Activated naive CD8-positive, alpha-beta T cell treated with anti-CD3 and anti-CD28 coated beads, Interleukin-2, amount 10 ng/mL, durations not matched to agents 7 days and 5 days (primary cell): ENCODE measurements at regions not wholly inside any gene's neighbourhood (a gene's known extent, or its start where the extent isn't known, plus 50 kb on each side); places are given as distances from the start of the nearest gene placed in this dataset.

ENCODE experiments used
- ATAC-seq: fragments of 150-1000 bp; cut with Tn5 transposase; one replicate; pipeline ENCODE4 v1.10.0; 2021; ENCODE audit warnings: low read depth, moderate library complexity
- POLR2A ChIA-PET: fragments of 350-600 bp; sonication (Branson Sonifier 250); formaldehyde crosslinking; loops from one replicate; lab custom pipeline; 2021; ENCODE audit warnings: antibody characterized with exemption; lab: Charles Lee
- DNase-seq: peaks from one replicate; pipeline ENCODE4 v3.0.0; 2021
- H3K27ac Mint-ChIP-seq: one replicate; pipeline ENCODE4 v1.8.0; 2022; ENCODE audit warnings: mild to moderate bottlenecking, mixed read lengths
- H3K27me3 Mint-ChIP-seq: one replicate; pipeline ENCODE4 v1.8.0; 2022; ENCODE audit warnings: mild to moderate bottlenecking, moderate library complexity, mixed read lengths
- H3K36me3 Mint-ChIP-seq: one replicate; pipeline ENCODE4 v1.8.0; 2021; ENCODE audit warnings: mild to moderate bottlenecking, mixed read lengths
- H3K4me1 Mint-ChIP-seq: one replicate; pipeline ENCODE4 v1.8.0; 2021; ENCODE audit warnings: mixed read lengths
- H3K4me3 Mint-ChIP-seq: one replicate; pipeline ENCODE4 v1.8.0; 2022; ENCODE audit warnings: mild to moderate bottlenecking, moderate library complexity, mixed read lengths
- H3K9me3 Mint-ChIP-seq: one replicate; pipeline ENCODE4 v1.8.0; 2021; ENCODE audit warnings: mixed read lengths

DNA sequence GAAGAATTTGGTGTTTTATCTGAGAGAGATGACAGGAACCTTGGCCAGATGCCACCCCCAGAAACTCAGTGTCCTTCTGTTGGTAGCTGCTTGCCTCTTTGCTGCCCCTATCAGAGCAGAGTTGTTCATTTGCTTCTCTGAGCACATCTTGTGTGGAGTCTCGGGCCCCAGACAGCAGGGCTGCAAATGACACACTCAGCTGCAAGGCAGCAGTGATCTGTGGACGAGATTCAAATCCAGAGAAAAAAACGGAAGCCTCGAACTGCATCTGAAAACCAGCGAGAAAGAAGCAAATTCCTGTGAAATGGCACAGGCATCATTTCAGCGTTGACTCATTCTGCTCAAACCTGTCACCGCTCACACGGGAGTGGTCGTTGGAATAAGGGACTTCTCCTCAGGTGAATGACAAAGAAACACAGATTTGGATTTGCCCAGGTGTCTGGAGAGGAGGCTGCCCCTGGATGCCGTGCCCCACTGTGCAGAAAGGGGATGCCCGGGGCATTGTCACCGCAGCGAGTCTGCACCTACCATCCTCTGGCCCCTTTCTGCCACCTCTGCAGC is 144.7 kb downstream of the PFKFB3 start:
- Mint-ChIP-seq H3K4me3 (peak overlapping the region; percentile 82), H3K9me3 (peaks cover 10% of the 10 kb centered on the region), H3K27ac (peak overlapping the region; percentile 98), H3K36me3 (peaks cover 35% of the 10 kb centered on the region), H3K4me1 (peaks cover 57% of the 10 kb centered on the region), H3K27me3 (no peaks in the 10 kb centered on the region)
- ATAC-seq (peak; percentile 38), DNase-seq (peak; percentile 55)
- POLR2A ChIA-PET: interaction anchor here (0.7 to 3.6 kb wide), 18 partner anchors 8 to 258 kb away, joined by 3 to 19 read pairs (median 4); partner anchors contain the start of gene PFKFB3

DNA sequence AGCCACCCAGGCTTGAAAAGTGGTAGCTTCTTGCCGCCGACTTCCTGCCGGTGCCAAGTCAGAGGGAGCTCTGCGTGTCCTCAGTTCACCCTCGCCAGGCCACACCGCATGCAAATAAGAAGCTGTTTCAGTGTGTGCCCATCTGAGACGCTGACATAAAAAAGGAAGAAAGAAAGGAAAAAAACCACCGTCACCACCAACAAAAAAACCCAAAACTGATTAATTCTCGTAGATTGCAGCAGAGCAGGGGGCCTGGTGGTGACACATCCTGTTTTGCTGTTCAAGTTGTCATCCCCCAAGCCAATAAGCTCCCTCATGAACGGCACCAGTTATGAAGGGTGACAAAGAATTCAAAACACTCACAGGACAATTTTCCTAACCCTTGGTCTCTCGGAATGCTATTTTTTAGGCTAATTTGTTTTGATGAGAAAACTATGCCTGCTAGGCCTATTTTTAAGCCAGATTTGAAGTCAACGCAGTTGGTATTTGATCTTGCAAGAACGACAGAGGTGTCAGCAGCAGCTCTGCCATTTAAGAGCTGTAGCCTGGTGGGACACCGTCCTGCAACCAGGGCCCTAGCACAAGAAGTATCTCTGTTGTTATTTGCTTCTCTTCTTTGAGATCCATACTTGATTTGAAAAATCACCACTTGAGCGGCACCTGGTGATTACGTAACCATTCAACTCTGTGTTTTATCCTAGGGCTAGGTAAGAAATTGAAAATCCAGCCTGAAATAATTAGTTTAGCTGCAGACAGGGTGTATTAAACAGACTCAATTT is 145.6 kb downstream of the PFKFB3 start:
- peaks cover 10% of the 10 kb centered on the region for H3K9me3 Mint-ChIP-seq
- peak overlapping the region; percentile 82 for H3K4me3 Mint-ChIP-seq
- POLR2A ChIA-PET: interaction anchor here (0.7 to 3.6 kb wide), 20 partner anchors 9 to 258 kb away, joined by 3 to 19 read pairs (median 4); partner anchors contain the start of gene PFKFB3
- H3K36me3 Mint-ChIP-seq: peaks cover 35% of the 10 kb centered on the region
- H3K27ac Mint-ChIP-seq: peak overlapping the region; percentile 98
- H3K4me1 Mint-ChIP-seq: peaks cover 54% of the 10 kb centered on the region
- H3K27me3 Mint-ChIP-seq: no peaks in the 10 kb centered on the region
- ATAC-seq (peak; percentile 88), DNase-seq (peak; percentile 72)

DNA sequence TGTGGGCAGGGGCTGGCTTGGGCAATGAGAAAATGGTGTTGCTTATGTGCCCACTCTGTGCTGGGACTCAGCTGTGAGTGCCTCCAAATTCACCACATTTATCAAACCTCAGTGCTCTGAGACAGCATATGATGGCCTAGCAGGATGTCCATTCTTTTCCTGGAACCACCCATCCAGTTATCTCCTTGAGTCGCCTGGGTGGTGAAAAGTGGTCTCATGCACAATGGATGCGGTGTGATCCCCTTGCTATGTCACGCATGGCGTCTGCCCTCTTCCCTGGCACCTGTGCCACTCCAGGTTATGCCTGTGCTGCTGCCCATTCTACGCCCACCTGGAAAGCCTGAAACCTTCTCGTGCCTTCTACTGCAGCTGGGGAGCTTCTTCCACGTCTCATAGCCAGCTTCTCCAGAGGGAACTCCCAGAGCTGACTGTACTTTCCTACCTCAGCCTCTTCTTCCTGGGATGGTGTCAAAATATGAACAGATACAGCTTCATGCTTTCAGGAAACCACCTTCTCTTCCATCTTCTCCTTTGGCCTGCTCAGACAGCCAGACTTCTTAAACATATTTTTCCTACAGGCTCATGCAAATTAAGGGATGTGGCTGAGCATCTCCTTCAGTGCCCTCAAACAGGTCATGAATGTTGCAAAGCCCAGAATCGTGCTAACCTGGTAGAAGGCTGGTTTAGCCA is 147.3 kb downstream of the PFKFB3 start:
- POLR2A ChIA-PET: no interaction called here
- peak overlapping the region; percentile 12 for H3K4me3 Mint-ChIP-seq
- no peak for ATAC-seq

DNA sequence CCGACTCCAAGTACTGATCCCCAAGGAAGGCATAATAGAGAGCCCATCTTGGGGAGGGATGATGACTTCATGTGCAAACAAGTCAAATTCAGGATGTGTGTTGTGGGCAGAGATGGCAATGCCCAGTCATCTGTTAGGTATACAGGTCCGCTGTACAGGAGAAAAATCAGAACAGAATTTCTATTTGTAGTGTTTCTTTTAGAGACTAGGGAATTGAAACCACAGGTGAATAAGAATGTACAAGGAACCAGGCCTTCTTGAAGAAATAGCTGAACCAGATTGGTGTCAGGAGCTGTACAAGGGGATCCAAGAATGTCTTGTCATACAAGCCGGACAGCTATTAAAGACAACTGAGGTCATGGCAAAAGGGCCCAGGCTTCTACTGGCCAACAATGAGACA is 147.9 kb downstream of the PFKFB3 start:
- peaks cover 33% of the 10 kb centered on the region for H3K36me3 Mint-ChIP-seq
- ATAC-seq (no peak), DNase-seq (no peak)
- H3K4me1 Mint-ChIP-seq: peaks cover 44% of the 10 kb centered on the region
- H3K4me3 Mint-ChIP-seq: no peak overlapping the region
- POLR2A ChIA-PET: no interaction called here
- no peaks in the 10 kb centered on the region for H3K27me3 Mint-ChIP-seq
- peak overlapping the region; percentile 67 for H3K27ac Mint-ChIP-seq
- peaks cover 14% of the 10 kb centered on the region for H3K9me3 Mint-ChIP-seq

More for the DNA sequence above, 147.3 kb downstream of the PFKFB3 start:
- H3K27ac Mint-ChIP-seq: peak overlapping the region; percentile 67
- peaks cover 32% of the 10 kb centered on the region for H3K36me3 Mint-ChIP-seq
- peaks cover 14% of the 10 kb centered on the region for H3K9me3 Mint-ChIP-seq
- no peak for DNase-seq
- no peaks in the 10 kb centered on the region for H3K27me3 Mint-ChIP-seq
- peaks cover 49% of the 10 kb centered on the region for H3K4me1 Mint-ChIP-seq

DNA sequence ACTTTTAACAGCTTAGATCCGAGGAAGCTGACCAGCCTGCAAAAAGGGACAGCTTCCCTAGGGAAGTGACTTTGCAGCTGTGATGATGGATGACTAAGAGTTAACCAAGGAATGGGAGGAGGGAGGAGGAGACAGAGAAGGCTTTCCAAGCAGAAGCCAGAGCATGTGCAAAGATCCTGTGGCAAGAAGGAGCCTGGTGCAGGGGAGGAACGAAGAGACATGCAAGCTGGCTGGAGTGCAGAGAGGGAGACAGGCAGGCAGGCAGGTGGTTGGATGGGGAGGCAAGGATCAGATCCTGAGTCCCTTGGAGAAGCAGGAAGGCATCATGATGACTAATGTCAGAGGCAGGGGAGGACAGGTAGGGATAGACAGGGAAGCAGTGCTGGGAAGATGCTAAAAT is 148.8 kb downstream of the PFKFB3 start:
- POLR2A ChIA-PET: no interaction called here
- no peak for DNase-seq
- H3K27ac Mint-ChIP-seq: no peak overlapping the region
- peaks cover 17% of the 10 kb centered on the region for H3K9me3 Mint-ChIP-seq
- H3K4me1 Mint-ChIP-seq: peaks cover 41% of the 10 kb centered on the region
- H3K36me3 Mint-ChIP-seq: peaks cover 33% of the 10 kb centered on the region
- no peak for ATAC-seq
- H3K27me3 Mint-ChIP-seq: no peaks in the 10 kb centered on the region
- no peak overlapping the region for H3K4me3 Mint-ChIP-seq

DNA sequence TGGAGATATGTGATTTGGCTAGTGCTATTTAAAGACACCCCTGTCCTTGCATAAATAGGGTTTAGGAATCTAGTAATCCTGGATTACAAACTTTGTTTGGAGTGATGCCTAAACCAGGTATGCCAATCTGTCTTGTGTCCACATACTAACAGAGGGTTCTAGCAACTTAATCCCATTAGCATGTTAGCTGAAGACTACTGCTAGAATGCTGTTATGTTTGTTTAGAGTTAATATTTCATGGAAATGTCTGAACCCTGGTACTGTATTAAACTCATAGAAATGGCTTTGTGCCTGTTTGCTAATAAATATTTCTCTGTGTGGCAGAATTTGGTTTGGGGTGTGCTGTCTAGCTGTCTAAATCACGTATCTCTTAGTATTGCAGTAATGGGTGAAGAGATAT is 150.8 kb downstream of the PFKFB3 start:
- ATAC-seq (no peak), DNase-seq (no peak)
- Mint-ChIP-seq H3K27ac (no peak overlapping the region), H3K4me3 (no peak overlapping the region), H3K36me3 (peaks cover 45% of the 10 kb centered on the region), H3K9me3 (peaks cover 23% of the 10 kb centered on the region), H3K4me1 (peaks cover 22% of the 10 kb centered on the region), H3K27me3 (no peaks in the 10 kb centered on the region)
- POLR2A ChIA-PET: interaction anchor here (1.0 kb wide), 1 partner anchor 151 kb away, joined by 3 read pairs; the partner anchor contains the start of gene PFKFB3

DNA sequence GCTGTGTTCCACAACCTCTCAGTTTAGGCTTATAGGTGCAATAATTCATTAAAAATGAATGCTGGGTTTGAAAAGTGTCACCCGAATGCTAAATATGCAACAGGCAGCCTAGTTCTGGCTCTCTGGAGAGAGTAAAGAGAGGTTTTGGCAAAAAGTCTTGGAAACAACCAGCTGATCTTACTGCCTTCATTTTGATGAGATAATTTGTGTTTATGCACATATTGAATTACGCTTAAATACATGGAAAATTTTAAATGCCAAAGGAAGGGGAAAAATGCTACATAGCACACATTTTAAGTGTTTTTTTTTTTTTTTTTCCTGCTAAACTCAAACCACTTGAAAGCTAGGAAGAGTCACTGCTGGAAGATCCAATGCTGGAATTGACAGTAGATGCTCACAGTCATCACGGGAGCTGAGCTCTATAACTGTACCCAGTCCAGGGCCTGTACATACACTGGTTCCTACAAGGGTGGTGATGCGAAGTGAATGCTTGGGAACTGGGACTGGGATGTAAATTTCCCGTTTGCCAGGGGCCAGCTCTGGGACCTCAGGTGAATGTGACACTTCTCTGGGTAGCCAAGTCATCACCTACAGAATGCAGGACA is 151.5 kb downstream of the PFKFB3 start:
- no peak for ATAC-seq
- H3K4me1 Mint-ChIP-seq: peaks cover 18% of the 10 kb centered on the region
- no peak for DNase-seq
- no peaks in the 10 kb centered on the region for H3K27me3 Mint-ChIP-seq
- H3K36me3 Mint-ChIP-seq: peaks cover 51% of the 10 kb centered on the region
- no peak overlapping the region for H3K4me3 Mint-ChIP-seq
- POLR2A ChIA-PET: no interaction called here
- peaks cover 29% of the 10 kb centered on the region for H3K9me3 Mint-ChIP-seq
- H3K27ac Mint-ChIP-seq: no peak overlapping the region

DNA sequence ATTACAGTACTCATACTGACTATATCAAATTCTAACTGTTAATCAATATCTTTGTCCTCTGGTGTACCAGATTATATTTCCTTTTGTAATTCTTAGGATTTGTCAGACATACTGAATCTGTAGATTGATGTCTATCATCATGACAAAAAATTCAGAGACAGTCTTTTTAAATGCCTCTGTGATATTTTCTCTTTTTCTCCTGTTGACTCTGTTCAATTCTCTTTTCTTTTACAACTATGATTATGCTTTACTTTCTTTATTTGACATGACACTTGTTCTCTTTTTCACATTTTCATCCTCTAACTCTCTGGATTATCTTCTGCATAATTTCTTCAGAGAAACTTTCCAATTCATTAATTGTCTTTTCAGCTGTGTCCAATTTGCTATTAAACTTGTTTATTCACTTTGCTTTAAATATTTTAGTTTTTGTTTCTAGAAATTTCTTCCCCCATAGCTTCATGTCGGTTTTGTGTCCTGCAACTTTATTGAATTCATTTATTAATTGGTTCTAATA is 153.6 kb downstream of the PFKFB3 start:
- no peak for ATAC-seq
- Mint-ChIP-seq H3K27me3 (no peaks in the 10 kb centered on the region), H3K4me3 (no peak overlapping the region), H3K4me1 (peaks cover 4% of the 10 kb centered on the region), H3K36me3 (peaks cover 53% of the 10 kb centered on the region), H3K27ac (no peak overlapping the region), H3K9me3 (peaks cover 33% of the 10 kb centered on the region)
- no peak for DNase-seq
- POLR2A ChIA-PET: no interaction called here

DNA sequence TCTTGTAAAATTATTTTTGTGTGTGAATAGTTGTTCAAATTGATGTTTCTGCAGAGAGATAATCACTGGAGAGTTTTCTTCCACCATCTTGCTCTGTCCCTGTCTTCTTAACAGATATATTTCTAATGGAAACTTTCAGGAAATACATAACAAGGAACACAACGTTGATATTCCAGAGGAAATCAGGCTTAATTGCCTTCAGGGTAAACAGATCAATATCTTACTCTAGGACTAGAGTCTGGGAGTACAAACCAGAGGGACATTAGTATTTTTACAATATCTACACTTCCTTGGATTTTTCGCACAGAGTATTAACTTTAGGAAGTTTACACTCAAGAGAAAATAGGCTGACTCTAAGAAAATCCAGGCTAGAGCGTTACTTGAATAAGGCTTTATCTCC is 159.1 kb downstream of the PFKFB3 start:
- ATAC-seq (no peak), DNase-seq (no peak)
- Mint-ChIP-seq H3K27ac (no peak overlapping the region), H3K27me3 (no peaks in the 10 kb centered on the region), H3K36me3 (peaks cover 46% of the 10 kb centered on the region), H3K4me3 (no peak overlapping the region), H3K9me3 (peaks cover 16% of the 10 kb centered on the region), H3K4me1 (no peaks in the 10 kb centered on the region)
- POLR2A ChIA-PET: no interaction called here

DNA sequence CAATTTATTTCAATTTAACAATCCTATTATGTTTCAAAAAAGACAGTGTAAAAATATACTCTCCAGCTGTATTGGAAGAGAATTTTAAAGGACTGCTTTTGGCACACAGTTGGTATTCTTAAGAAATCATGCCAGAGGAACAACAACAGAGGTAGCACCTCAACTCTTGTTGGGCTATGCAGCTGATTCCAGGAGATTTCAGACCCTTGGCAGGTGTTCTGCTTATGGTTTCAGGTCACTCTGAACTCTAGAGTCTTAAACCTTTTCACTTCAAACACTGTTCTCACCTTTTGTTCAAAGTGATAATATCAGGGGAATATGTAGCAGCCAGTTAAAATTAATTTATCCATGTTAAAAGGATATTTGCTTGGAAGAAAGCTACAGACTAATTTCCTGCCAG is 160.1 kb downstream of the PFKFB3 start:
- no peak for ATAC-seq
- peaks cover 43% of the 10 kb centered on the region for H3K36me3 Mint-ChIP-seq
- no peaks in the 10 kb centered on the region for H3K4me1 Mint-ChIP-seq
- H3K27me3 Mint-ChIP-seq: no peaks in the 10 kb centered on the region
- H3K4me3 Mint-ChIP-seq: no peak overlapping the region
- H3K27ac Mint-ChIP-seq: no peak overlapping the region
- DNase-seq: no peak
- peaks cover 19% of the 10 kb centered on the region for H3K9me3 Mint-ChIP-seq
- POLR2A ChIA-PET: no interaction called here

DNA sequence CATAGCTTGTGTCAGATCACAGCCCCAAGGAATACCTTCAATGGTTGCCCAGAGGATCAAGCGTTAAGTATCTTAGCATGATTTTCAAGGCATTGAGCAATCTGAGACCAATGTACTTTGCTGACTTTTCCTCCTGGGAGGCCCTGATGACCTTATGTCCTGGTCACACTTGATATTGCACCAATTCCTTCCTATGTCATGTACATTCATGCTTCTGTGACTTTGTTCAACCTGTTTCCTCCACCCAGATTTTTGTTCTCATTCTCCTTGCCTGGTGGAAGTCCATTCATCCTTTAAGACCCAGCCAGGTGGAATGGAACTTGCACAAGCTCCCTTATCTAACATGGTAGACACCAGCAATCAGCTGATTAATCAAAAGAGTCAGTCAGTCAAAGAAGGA is 160.8 kb downstream of the PFKFB3 start:
- peaks cover 37% of the 10 kb centered on the region for H3K36me3 Mint-ChIP-seq
- POLR2A ChIA-PET: no interaction called here

DNA sequence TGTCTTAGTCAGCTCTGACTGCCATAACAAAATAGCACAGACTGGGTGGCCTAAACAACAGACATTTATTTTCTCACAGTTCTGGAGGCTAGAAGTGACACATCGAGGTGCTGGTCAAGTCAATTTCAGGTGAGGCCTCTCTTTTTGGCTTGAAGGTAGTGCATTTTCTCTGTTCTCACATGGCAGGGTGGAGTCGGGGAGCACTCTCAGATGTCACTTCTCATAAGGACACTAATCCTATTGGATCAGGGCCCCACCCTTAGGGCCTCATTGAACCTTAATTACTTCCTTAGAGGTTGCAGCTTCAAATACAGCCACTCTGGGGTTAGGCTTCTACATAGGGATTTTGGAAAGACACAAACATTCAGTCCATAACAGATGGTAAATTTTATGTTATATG is 161.6 kb downstream of the PFKFB3 start:
- Mint-ChIP-seq H3K9me3 (peaks cover 12% of the 10 kb centered on the region), H3K27me3 (no peaks in the 10 kb centered on the region), H3K4me1 (no peaks in the 10 kb centered on the region), H3K4me3 (no peak overlapping the region), H3K27ac (no peak overlapping the region), H3K36me3 (peaks cover 31% of the 10 kb centered on the region)
- DNase-seq: no peak
- POLR2A ChIA-PET: no interaction called here
- no peak for ATAC-seq

More for the DNA sequence above, 160.8 kb downstream of the PFKFB3 start:
- Mint-ChIP-seq H3K4me3 (no peak overlapping the region), H3K4me1 (no peaks in the 10 kb centered on the region), H3K27me3 (no peaks in the 10 kb centered on the region), H3K27ac (no peak overlapping the region), H3K9me3 (peaks cover 18% of the 10 kb centered on the region)
- ATAC-seq (no peak), DNase-seq (no peak)

DNA sequence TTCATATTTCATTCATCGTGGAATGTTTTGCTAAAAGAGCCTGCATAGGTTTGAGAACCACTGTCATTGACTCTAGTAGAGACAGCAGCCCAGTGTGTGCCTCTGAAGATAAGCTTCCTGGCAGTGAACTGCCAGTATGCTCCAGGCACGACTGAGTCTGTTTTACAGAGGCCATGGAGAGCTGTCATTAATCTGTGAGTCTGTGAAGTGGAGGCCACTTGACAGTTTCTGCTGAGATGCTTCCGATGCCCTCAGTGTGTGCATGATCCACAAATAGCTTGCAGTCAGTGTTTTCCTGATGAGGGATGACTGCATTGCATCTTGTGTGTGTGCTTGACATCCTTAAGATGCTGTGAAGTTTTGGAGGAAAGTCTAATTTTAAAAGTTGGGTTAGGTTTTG is 162.2 kb downstream of the PFKFB3 start:
- Mint-ChIP-seq H3K27ac (no peak overlapping the region), H3K4me1 (no peaks in the 10 kb centered on the region), H3K27me3 (no peaks in the 10 kb centered on the region), H3K9me3 (peaks cover 11% of the 10 kb centered on the region), H3K4me3 (no peak overlapping the region), H3K36me3 (peaks cover 28% of the 10 kb centered on the region)
- ATAC-seq: no peak
- POLR2A ChIA-PET: no interaction called here
- no peak for DNase-seq
